ENCODE measurements at regions not wholly inside any gene's neighbourhood (a gene's known extent, or its start where the extent isn't known, plus 50 kb on each side); places are given as distances from the start of the nearest gene placed in this dataset.
A peak's percentile ranks its signal among the peaks of the same experiment; 100 is the strongest.
"Not testable (repeated sequence)": the region's sequence is repeated elsewhere in the genome, so short reads cannot be mapped to it uniquely, and the experiment has no call there.

DNA sequence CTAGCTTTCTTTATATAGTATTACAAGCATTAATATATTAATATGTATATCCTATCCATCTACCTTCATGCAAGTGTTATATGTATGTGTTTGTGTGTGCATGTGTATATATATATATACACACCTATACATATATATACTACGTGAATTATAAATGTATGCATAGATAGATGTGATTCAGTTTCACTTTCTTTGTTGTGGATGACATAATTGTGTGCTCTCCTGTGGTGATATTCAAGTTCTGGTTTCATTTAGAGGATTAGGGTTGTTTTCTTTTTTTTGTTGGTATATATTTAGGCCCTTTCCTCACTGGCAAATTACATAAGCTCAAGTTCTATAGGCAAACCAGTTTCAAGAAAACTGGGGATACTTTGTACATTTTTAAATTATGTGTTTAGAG is 225.7 kb upstream of the FANCL start:
- H3K9me3 ChIP-seq (ENCODE audit: insufficient read depth, low read length), result no peaks in the 10 kb centered on the region
- H3K36me3 ChIP-seq (ENCODE audit: insufficient read depth, insufficient read length, low read length), result no peaks in the 10 kb centered on the region
- H3K27me3 ChIP-seq (ENCODE audit: insufficient read depth, insufficient read length), result no peaks in the 10 kb centered on the region
- no peaks in the 10 kb centered on the region for H3K4me1 ChIP-seq (ENCODE audit: insufficient read depth, insufficient read length)
- H3K9ac ChIP-seq (ENCODE audit: insufficient read length, low read depth), result no peak overlapping the region
- DNase-seq (ENCODE audit: low read depth, low spot score), result no peak
- no peak for TF ChIP-seq ZNF274 (IDR thresholded peaks at IDR 0.05; ENCODE audit: low read depth, low read length)
- no peak for TF ChIP-seq SUZ12 (IDR thresholded peaks at IDR 0.05; ENCODE audit: extremely low read depth, insufficient read depth, insufficient read length)
- TF ChIP-seq YY1 (IDR thresholded peaks at IDR 0.05; ENCODE audit: insufficient read depth, insufficient read length), result no peak
- no peak overlapping the region for H3K4me3 ChIP-seq (ENCODE audit: insufficient read length, low read depth)

DNA sequence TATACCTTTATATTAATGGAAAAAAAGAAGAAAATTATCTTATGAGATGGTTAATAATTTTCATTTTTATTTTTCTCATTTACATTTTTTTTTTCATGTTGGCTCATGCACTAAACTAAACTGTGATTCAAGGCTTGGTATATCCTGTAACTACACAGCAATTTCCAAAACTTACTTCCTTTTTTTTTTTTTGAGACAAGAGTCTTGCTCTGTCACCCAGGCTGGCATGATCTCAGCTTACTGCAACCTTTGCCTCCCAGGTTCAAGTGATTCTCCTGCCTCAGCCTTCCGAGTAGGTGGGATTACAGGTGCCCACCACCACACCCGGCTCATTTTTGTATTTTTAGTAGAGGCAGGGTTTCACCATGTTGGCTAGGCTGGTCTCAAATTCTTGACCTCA is 224.9 kb upstream of the FANCL start:
- not testable (repeated sequence) for H3K9ac ChIP-seq (ENCODE audit: insufficient read length, low read depth); H3K9me3 ChIP-seq (ENCODE audit: insufficient read depth, low read length); H3K36me3 ChIP-seq (ENCODE audit: insufficient read depth, insufficient read length, low read length); H3K27me3 ChIP-seq (ENCODE audit: insufficient read depth, insufficient read length); DNase-seq (ENCODE audit: low read depth, low spot score); H3K4me1 ChIP-seq (ENCODE audit: insufficient read depth, insufficient read length); H3K4me3 ChIP-seq (ENCODE audit: insufficient read length, low read depth)

DNA sequence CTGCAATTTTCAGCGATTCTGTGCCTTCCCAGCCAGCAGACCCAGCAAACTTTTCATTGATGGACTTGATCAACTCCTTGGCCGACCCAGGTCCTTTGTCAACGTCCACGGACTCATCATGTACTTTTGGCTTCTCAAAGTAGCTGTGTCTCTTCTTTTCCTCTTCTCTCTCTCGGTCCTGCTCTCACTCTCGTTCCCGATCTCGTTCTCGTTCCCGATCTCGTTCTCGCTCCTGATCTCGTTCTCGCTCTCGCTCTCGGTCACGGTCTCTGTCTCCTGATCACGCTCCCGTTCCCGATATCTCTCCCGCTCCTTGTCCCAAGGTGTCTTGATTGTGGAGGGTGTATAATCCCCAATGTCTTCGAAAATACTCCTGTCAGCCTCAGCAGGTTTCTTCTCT is 219.5 kb upstream of the FANCL start:
- Histone ChIP-seq H3K4me1 (ENCODE audit: insufficient read depth, insufficient read length) (no peaks in the 10 kb centered on the region), H3K4me3 (ENCODE audit: insufficient read length, low read depth) (no peak overlapping the region), H3K9ac (ENCODE audit: insufficient read length, low read depth) (no peak overlapping the region), H3K9me3 (ENCODE audit: insufficient read depth, low read length) (no peaks in the 10 kb centered on the region), H3K36me3 (ENCODE audit: insufficient read depth, insufficient read length, low read length) (no peaks in the 10 kb centered on the region), H3K27me3 (ENCODE audit: insufficient read depth, insufficient read length) (no peaks in the 10 kb centered on the region)
- TF ChIP-seq SUZ12 (IDR thresholded peaks at IDR 0.05; ENCODE audit: extremely low read depth, insufficient read depth, insufficient read length), result no peak
- TF ChIP-seq ZNF274 (IDR thresholded peaks at IDR 0.05; ENCODE audit: low read depth, low read length), result no peak
- no peak for TF ChIP-seq YY1 (IDR thresholded peaks at IDR 0.05; ENCODE audit: insufficient read depth, insufficient read length)
- DNase-seq (ENCODE audit: low read depth, low spot score), result no peak

GRCh38 chr2:58449286-58450010 is 208.3 kb upstream of the FANCL start:
- Histone ChIP-seq H3K9me3 (ENCODE audit: insufficient read depth, low read length) (no peaks in the 10 kb centered on the region), H3K4me1 (ENCODE audit: insufficient read depth, insufficient read length) (no peaks in the 10 kb centered on the region), H3K27me3 (ENCODE audit: insufficient read depth, insufficient read length) (no peaks in the 10 kb centered on the region), H3K9ac (ENCODE audit: insufficient read length, low read depth) (no peak overlapping the region), H3K36me3 (ENCODE audit: insufficient read depth, insufficient read length, low read length) (no peaks in the 10 kb centered on the region), H3K4me3 (ENCODE audit: insufficient read length, low read depth) (no peak overlapping the region)
- TF ChIP-seq YY1 (IDR thresholded peaks at IDR 0.05; ENCODE audit: insufficient read depth, insufficient read length), result no peak
- no peak for TF ChIP-seq SUZ12 (IDR thresholded peaks at IDR 0.05; ENCODE audit: extremely low read depth, insufficient read depth, insufficient read length)
- TF ChIP-seq ZNF274 (IDR thresholded peaks at IDR 0.05; ENCODE audit: low read depth, low read length), result no peak
- DNase-seq (ENCODE audit: low read depth, low spot score), result no peak

DNA sequence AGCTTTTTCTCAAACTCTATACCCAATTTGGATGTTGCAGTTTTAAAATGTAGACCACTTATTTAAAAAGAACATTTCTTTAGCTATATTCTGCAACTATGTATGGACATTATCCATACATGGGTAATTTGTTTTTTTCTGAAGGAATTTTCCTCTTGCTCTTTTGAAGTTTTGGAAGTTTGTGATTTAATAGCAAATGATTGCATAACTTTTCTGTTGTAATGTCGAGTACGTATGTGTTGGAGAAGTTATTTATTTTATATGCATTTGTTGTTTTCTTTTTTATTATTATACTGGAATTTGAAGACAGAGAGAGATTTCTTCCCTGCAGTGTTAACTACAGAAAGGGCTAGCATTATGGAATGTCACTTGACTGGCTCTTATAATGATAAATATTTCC is 207.7 kb upstream of the FANCL start:
- TF ChIP-seq SUZ12 (IDR thresholded peaks at IDR 0.05; ENCODE audit: extremely low read depth, insufficient read depth, insufficient read length), result no peak
- TF ChIP-seq ZNF274 (IDR thresholded peaks at IDR 0.05; ENCODE audit: low read depth, low read length), result no peak
- TF ChIP-seq YY1 (IDR thresholded peaks at IDR 0.05; ENCODE audit: insufficient read depth, insufficient read length), result no peak
- no peaks in the 10 kb centered on the region for H3K4me1 ChIP-seq (ENCODE audit: insufficient read depth, insufficient read length)
- H3K36me3 ChIP-seq (ENCODE audit: insufficient read depth, insufficient read length, low read length), result no peaks in the 10 kb centered on the region
- H3K9me3 ChIP-seq (ENCODE audit: insufficient read depth, low read length), result no peaks in the 10 kb centered on the region
- no peak overlapping the region for H3K4me3 ChIP-seq (ENCODE audit: insufficient read length, low read depth)
- no peak for DNase-seq (ENCODE audit: low read depth, low spot score)
- H3K27me3 ChIP-seq (ENCODE audit: insufficient read depth, insufficient read length), result no peaks in the 10 kb centered on the region
- no peak overlapping the region for H3K9ac ChIP-seq (ENCODE audit: insufficient read length, low read depth)

- no peak overlapping the region for H3K9ac ChIP-seq (ENCODE audit: insufficient read length, low read depth)
- H3K27me3 ChIP-seq (ENCODE audit: insufficient read depth, insufficient read length), result no peaks in the 10 kb centered on the region
- no peak overlapping the region for H3K4me3 ChIP-seq (ENCODE audit: insufficient read length, low read depth)
- TF ChIP-seq ZNF274 (IDR thresholded peaks at IDR 0.05; ENCODE audit: low read depth, low read length), result no peak
- no peaks in the 10 kb centered on the region for H3K9me3 ChIP-seq (ENCODE audit: insufficient read depth, low read length)
- H3K4me1 ChIP-seq (ENCODE audit: insufficient read depth, insufficient read length), result no peaks in the 10 kb centered on the region
- H3K36me3 ChIP-seq (ENCODE audit: insufficient read depth, insufficient read length, low read length), result no peaks in the 10 kb centered on the region
- DNase-seq (ENCODE audit: low read depth, low spot score), result peak; percentile 83
These were observed 207.0 kb upstream of the FANCL start for GRCh38 chr2:58448065-58448507.

- Histone ChIP-seq H3K4me3 (ENCODE audit: insufficient read length, low read depth) (no peak overlapping the region), H3K27me3 (ENCODE audit: insufficient read depth, insufficient read length) (no peaks in the 10 kb centered on the region), H3K9me3 (ENCODE audit: insufficient read depth, low read length) (no peaks in the 10 kb centered on the region), H3K9ac (ENCODE audit: insufficient read length, low read depth) (no peak overlapping the region), H3K4me1 (ENCODE audit: insufficient read depth, insufficient read length) (no peaks in the 10 kb centered on the region), H3K36me3 (ENCODE audit: insufficient read depth, insufficient read length, low read length) (no peaks in the 10 kb centered on the region)
- TF ChIP-seq SUZ12 (IDR thresholded peaks at IDR 0.05; ENCODE audit: extremely low read depth, insufficient read depth, insufficient read length), result no peak
- TF ChIP-seq YY1 (IDR thresholded peaks at IDR 0.05; ENCODE audit: insufficient read depth, insufficient read length), result no peak
- TF ChIP-seq ZNF274 (IDR thresholded peaks at IDR 0.05; ENCODE audit: low read depth, low read length), result no peak
- no peak for DNase-seq (ENCODE audit: low read depth, low spot score)
These were observed 206.5 kb upstream of the FANCL start for GRCh38 chr2:58447586-58447985.

GRCh38 chr2:58441643-58442042 is 200.5 kb upstream of the FANCL start:
- Histone ChIP-seq H3K27me3 (ENCODE audit: insufficient read depth, insufficient read length) (no peaks in the 10 kb centered on the region), H3K36me3 (ENCODE audit: insufficient read depth, insufficient read length, low read length) (no peaks in the 10 kb centered on the region), H3K4me1 (ENCODE audit: insufficient read depth, insufficient read length) (no peaks in the 10 kb centered on the region)

More at GRCh38 chr2:58441643-58442042, 200.5 kb upstream of the FANCL start:
- DNase-seq (ENCODE audit: low read depth, low spot score), result no peak
- TF ChIP-seq ZNF274 (IDR thresholded peaks at IDR 0.05; ENCODE audit: low read depth, low read length), result no peak
- no peak for TF ChIP-seq SUZ12 (IDR thresholded peaks at IDR 0.05; ENCODE audit: extremely low read depth, insufficient read depth, insufficient read length)
- no peak for TF ChIP-seq YY1 (IDR thresholded peaks at IDR 0.05; ENCODE audit: insufficient read depth, insufficient read length)
- Histone ChIP-seq H3K9me3 (ENCODE audit: insufficient read depth, low read length) (no peaks in the 10 kb centered on the region), H3K4me3 (ENCODE audit: insufficient read length, low read depth) (no peak overlapping the region), H3K9ac (ENCODE audit: insufficient read length, low read depth) (no peak overlapping the region)
